IMR-90 (cell line): ENCODE measurements at regions not wholly inside any gene's neighbourhood (a gene's known extent, or its start where the extent isn't known, plus 50 kb on each side); places are given as distances from the start of the nearest gene placed in this dataset.

ENCODE experiments used
- ATAC-seq: fragments of 200-7000 bp; cut with Tn5 transposase; 2 replicates; pipeline ENCODE4 v1.9.1; 2020; ENCODE audit warnings: low read depth, mild to moderate bottlenecking, moderate library complexity
- BruUV-seq: library from RNA; stranded (reverse); fragments of 400-500 nt; replicated peaks from 2 replicates; lab custom pipeline; 2021; lab: Mats Ljungman, UMichigan
- CTCF ChIA-PET: fragments of 300-600 bp; formaldehyde crosslinking; extraction: SDS; loops from one replicate; lab custom pipeline; 2021; ENCODE audit warnings: antibody characterized with exemption; lab: Yijun Ruan, JAX
- POLR2A ChIA-PET: fragments of 300-600 bp; sonication (Branson Sonifier 250); formaldehyde crosslinking; loops from one replicate; lab custom pipeline; 2022; ENCODE audit warnings: antibody characterized with exemption; ENCODE audit not compliant: unreplicated experiment; lab: Charles Lee
- DNase-seq: peaks from one replicate; pipeline ENCODE4 v3.0.0; 2013
- H2AFZ ChIP-seq: replicated peaks from 2 replicates; pipeline ENCODE3; 2013; ENCODE audit warnings: low read length, mild to moderate bottlenecking; ENCODE audit not compliant: poor library complexity
- H2AK5ac ChIP-seq: 2 replicates; pipeline ENCODE4 v1.6.1; 2013; ENCODE audit warnings: low read depth, low read length, inconsistent platforms
- H2AK9ac ChIP-seq: replicated peaks from 2 replicates; pipeline ENCODE3; 2013; ENCODE audit warnings: mild to moderate bottlenecking, low read depth, low read length, moderate library complexity; ENCODE audit not compliant: poor library complexity
- H2BK120ac ChIP-seq: 2 replicates; pipeline ENCODE4 v1.6.1; 2013; ENCODE audit warnings: low read depth, low read length, inconsistent platforms
- H2BK15ac ChIP-seq: 3 replicates; pipeline ENCODE4 v1.6.1; 2013; ENCODE audit warnings: low read depth, low read length, inconsistent platforms
- H2BK20ac ChIP-seq: 2 replicates; pipeline ENCODE4 v1.6.1; 2013; ENCODE audit warnings: low read depth, mild to moderate bottlenecking, inconsistent platforms, low read length, moderate library complexity
- H2BK5ac ChIP-seq: 2 replicates; pipeline ENCODE4 v1.6.1; 2013; ENCODE audit warnings: mild to moderate bottlenecking, low read depth, low read length, inconsistent platforms; ENCODE audit not compliant: poor library complexity, severe bottlenecking
- H3K14ac ChIP-seq: replicated peaks from 2 replicates; pipeline ENCODE4 v1.6.1; 2013; ENCODE audit warnings: low read depth, low read length, inconsistent platforms
- H3K18ac ChIP-seq: 2 replicates; pipeline ENCODE4 v1.6.1; 2013; ENCODE audit warnings: low read depth, low read length, control low read depth
- H3K23ac ChIP-seq: 2 replicates; pipeline ENCODE4 v1.6.1; 2013; ENCODE audit warnings: low read depth, low read length, inconsistent platforms
- H3K27ac ChIP-seq: 2 replicates; pipeline ENCODE4 v1.5.1; 2013; ENCODE audit warnings: mild to moderate bottlenecking, control low read depth, low read length; ENCODE audit not compliant: insufficient read depth
- H3K27me3 ChIP-seq: 2 replicates; pipeline ENCODE4 v1.6.1; 2013; ENCODE audit warnings: low read length; ENCODE audit not compliant: control insufficient read depth, insufficient read depth
- H3K36me3 ChIP-seq: 2 replicates; pipeline ENCODE4 v1.6.1; 2013; ENCODE audit warnings: low read length, mixed read lengths; ENCODE audit not compliant: control insufficient read depth, insufficient read depth
- H3K4ac ChIP-seq: 2 replicates; pipeline ENCODE4 v1.6.1; 2013; ENCODE audit warnings: low read depth, low read length, inconsistent platforms
- H3K4me1 ChIP-seq: 2 replicates; pipeline ENCODE4 v1.6.1; 2013; ENCODE audit warnings: low read length, mixed read lengths; ENCODE audit not compliant: control insufficient read depth, insufficient read depth
- H3K4me2 ChIP-seq: 2 replicates; pipeline ENCODE4 v1.6.1; 2013; ENCODE audit warnings: low read depth, mild to moderate bottlenecking, control low read depth, low read length, moderate library complexity
- H3K4me3 ChIP-seq: 2 replicates; pipeline ENCODE4 v1.5.1; 2013; ENCODE audit warnings: low read depth, mild to moderate bottlenecking, control low read depth, low read length, moderate library complexity; ENCODE audit not compliant: insufficient read depth
- H3K56ac ChIP-seq: 2 replicates; pipeline ENCODE4 v1.6.1; 2013; ENCODE audit warnings: low read length, inconsistent platforms; ENCODE audit not compliant: insufficient read depth; ENCODE audit errors: extremely low read depth
- H3K79me1 ChIP-seq, 2 experiments: 2 replicates each; pipeline ENCODE4 v1.6.1; 2013; ENCODE audit warnings: low read length in 2 of 2, inconsistent platforms in 1 of 2, low read depth in 1 of 2
- H3K9ac ChIP-seq: 2 replicates; pipeline ENCODE4 v1.6.1; 2013; ENCODE audit warnings: low read depth, low read length, control low read depth
- H3K9me1 ChIP-seq: 2 replicates; pipeline ENCODE4 v1.6.1; 2013; ENCODE audit warnings: low read length, inconsistent platforms; ENCODE audit not compliant: insufficient read depth
- H3K9me3 ChIP-seq: 2 replicates; pipeline ENCODE4 v1.6.1; 2013; ENCODE audit warnings: low read length; ENCODE audit not compliant: control insufficient read depth, insufficient read depth
- H4K20me1 ChIP-seq: 2 replicates; pipeline ENCODE4 v1.6.1; 2013; ENCODE audit warnings: low read length, inconsistent platforms; ENCODE audit not compliant: insufficient read depth
- H4K5ac ChIP-seq: 2 replicates; pipeline ENCODE4 v1.6.1; 2013; ENCODE audit warnings: mild to moderate bottlenecking, low read depth, low read length, control low read depth
- H4K8ac ChIP-seq, 2 experiments: 2 replicates each; pipeline ENCODE4 v1.6.1; 2013; ENCODE audit warnings: low read depth in 2 of 2, low read length in 2 of 2, control low read depth in 1 of 2, inconsistent platforms in 1 of 2
- H4K91ac ChIP-seq: 2 replicates; pipeline ENCODE4 v1.6.1; 2013; ENCODE audit warnings: low read depth, low read length, inconsistent platforms; ENCODE audit not compliant: insufficient read depth
- ELK1 ChIP-seq: fragments of 150-350 bp; IDR thresholded peaks from 2 replicates; pipeline ENCODE4 v1.6.1; 2016; ENCODE audit warnings: low read depth, mild to moderate bottlenecking, low read length, moderate library complexity, borderline replicate concordance
- MAFK ChIP-seq: IDR thresholded peaks from 2 replicates; pipeline ENCODE4 v1.6.1; 2012; ENCODE audit warnings: low read depth, low read length, improper control_type of control experiment
- WGBS, 2 experiments: methylation state at CpG; one replicate each; pipeline versions ENCODE4 v1.1.5 to v1.1.7; 2013; ENCODE audit warnings: missing lambda C conversion rate in 2 of 2; ENCODE audit not compliant: insufficient read length in 1 of 2; ENCODE audit errors: extremely low coverage in 2 of 2; 5-methylcytosine and 5-hydroxymethylcytosine counted together
- dilution Hi-C: fragments of 300-500 bp; cut with HindIII; formaldehyde crosslinking; loops from one replicate; pipeline ENCODE4 v1.14.3; 2018; ENCODE audit warnings: low sequenced_read_pairs; ENCODE audit not compliant: unreplicated experiment
- in situ Hi-C: fragments of 300-500 bp; cut with MboI; formaldehyde crosslinking; loops from 3 replicates; pipeline ENCODE4 v1.14.3; 2019; ENCODE audit warnings: low sequenced_read_pairs, inconsistent platforms, mixed read lengths
- intact Hi-C: fragments of 100-400 bp; cut with micrococcal nuclease; formaldehyde crosslinking; loops from 2 replicates; pipeline ENCODE4 v1.10.0; 2022

DNA sequence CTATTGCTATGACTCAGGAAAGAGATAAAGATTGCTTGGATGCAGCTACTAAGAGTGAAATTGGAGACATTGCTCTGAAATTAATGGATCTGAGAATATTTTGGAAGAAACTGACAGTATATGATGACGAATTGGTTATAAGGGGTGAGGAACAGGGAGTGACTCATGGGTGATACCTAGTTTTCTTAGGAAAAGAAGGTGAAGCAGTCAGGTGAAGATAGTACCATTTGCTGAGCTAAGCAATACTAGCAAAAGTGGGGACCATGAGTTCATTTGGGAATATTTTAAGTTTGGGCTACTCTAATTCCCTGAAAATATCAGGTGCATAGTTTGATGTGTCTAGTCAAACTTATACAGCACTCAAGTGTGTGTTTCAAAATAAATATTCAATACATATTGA, 260.1 kb upstream of the NFIA start:
- Histone ChIP-seq H2BK120ac (no peak overlapping the region), H2AK9ac (no peak overlapping the region), H2AK5ac (no peak overlapping the region), H3K4me3 (no peak overlapping the region), H3K9ac (no peak overlapping the region), H4K20me1 (no peaks in the 10 kb centered on the region), H3K79me1 (no peaks in the 10 kb centered on the region), H2BK5ac (no peak overlapping the region), H2AFZ (no peak overlapping the region), H3K14ac (no peak overlapping the region), H3K4me2 (no peak overlapping the region), H4K91ac (no peak overlapping the region), H2BK15ac (no peak overlapping the region), H3K36me3 (no peaks in the 10 kb centered on the region), H3K27ac (no peak overlapping the region), H4K8ac (no peak overlapping the region), H3K4ac (no peak overlapping the region), H3K4me1 (no peaks in the 10 kb centered on the region), H3K9me1 (no peaks in the 10 kb centered on the region), H3K23ac (no peak overlapping the region), H3K27me3 (no peaks in the 10 kb centered on the region), H3K56ac (no peak overlapping the region), H2BK20ac (no peak overlapping the region), H4K5ac (no peak overlapping the region), H3K9me3 (no peaks in the 10 kb centered on the region), H3K18ac (no peak overlapping the region)
- 14% methylated on average over 1 of the region's 1 CpG; no CpG with 5 or more reads in 1 of the 2 experiments for WGBS, 2 experiments
- ATAC-seq (no peak), DNase-seq (no peak)
- intact Hi-C loops (no loop called here), dilution Hi-C loops (no loop called here), in situ Hi-C loops (no loop called here)
- no peak for TF ChIP-seq ELK1
- peak; percentile 90 for TF ChIP-seq MAFK
- ChIA-PET CTCF (no interaction called here), POLR2A (no interaction called here)
- no TSS peak for BruUV-seq
